HPDE6-E6E7 (cell line): ENCODE measurements at regions not wholly inside any gene's neighbourhood (a gene's known extent, or its start where the extent isn't known, plus 50 kb on each side); places are given as distances from the start of the nearest gene placed in this dataset.
"Not testable (repeated sequence)": the region's sequence is repeated elsewhere in the genome, so short reads cannot be mapped to it uniquely, and the experiment has no call there.

Experiments used
- DNase-seq: peaks from one replicate; pipeline ENCODE4 v3.0.0; 2011; ENCODE audit warnings: missing footprints; ENCODE audit errors: extremely low spot score

DNA sequence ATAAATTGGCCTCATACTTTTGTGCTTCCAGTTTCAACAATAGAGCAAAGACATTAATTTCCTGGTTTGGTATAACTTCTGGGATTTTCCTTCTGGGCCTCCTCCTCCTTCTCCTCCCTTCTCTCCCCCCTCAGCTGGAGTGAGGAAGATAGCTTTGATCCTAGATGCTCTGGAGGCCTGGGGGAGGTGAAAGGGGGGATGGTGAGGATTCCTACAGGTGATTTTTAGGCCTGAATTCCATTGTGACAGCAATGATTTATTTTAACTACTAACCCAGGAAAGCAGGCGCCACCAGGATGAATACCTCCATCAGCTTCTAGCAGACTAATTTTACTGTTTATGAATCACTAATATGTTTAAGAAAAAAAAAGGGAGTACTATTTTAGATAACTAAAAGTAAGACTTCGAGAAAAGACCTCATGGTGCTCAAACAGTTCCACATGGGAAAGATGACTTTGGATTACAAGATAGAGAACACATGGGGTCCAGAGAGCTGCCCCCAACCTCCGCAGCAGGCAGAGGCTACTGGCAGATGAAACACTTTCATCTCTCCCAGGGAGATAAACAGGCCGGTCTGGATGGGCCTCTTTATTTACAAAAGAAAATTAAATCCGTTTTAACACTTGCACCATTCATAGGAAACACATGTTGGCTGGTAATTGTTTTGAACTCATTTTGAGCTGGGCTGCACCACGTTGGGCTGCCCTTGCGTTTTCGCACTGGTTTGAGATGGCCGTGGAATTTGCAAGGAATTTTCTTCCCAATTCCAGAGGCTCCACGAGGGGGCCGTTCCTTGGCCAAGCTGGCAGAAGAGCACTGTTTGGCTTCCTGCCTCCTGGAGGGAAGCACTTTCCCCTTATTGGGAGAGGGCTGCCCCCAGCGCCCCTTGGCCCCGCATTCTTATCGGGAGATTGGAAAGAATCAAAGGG is 125.1 kb upstream of the STX18 start:
- DNase-seq = no peak

- no peak for DNase-seq
These were observed 124.3 kb upstream of the STX18 start for GRCh38 chr4:4666187-4666586.

- no peak for DNase-seq
These were observed 122.4 kb upstream of the STX18 start for GRCh38 chr4:4664234-4664633.

DNA sequence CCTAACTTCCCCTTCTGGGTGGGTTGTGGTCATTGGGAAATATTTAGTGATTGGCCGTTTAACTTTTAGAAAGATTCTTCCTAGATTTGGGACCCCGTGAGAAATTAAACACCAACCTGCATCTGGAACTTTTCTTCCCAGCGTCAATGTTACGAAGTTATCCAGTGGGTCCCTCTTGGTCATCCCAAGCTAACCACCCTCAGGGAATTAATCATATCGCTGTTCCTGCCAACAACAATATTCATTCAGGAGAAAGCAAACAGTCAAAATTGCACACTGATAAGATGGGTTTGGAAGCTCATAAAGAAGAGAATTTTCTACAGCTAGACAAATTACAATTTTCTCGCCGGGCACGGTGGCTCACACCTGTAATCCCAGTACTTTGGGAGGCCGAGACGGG is 121.2 kb upstream of the STX18 start:
- no peak for DNase-seq

GRCh38 chr4:4662230-4662629 is 120.4 kb upstream of the STX18 start:
- no peak for DNase-seq

DNA sequence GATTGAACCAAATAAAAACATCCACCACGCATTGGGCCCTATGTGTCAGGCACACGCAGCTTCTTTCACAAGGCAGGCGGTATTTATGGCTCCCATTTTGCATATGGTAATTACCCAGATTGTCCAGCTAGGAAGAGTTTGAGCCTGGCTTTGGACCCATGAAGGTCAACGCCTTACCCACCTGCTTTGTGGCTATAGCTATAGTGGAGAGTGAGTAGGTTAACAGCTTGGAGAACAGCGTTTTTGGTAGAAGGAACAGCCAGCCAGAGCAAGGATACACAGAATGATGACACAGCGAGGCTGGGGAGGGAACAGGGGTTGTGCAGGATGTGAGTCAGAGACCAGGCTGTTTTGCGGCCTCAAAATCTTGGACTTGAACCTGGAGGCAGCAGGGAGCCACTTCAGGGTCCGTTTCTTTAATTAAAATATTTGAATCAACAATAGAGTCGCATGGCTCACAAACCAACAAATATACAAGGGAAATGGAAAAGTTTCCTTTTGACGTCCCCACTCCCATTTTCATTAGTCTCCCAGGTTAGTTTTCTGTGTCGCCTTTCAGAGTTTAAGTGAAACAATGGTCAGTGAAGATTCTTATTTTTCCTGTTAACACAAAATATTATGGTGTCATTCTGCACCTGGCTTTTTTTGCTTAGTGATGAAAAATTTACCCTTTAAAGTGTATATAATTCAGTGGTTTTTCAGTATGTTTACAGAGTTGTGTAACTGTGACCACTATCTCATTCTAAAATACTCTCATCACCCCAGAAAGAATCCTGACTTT is 118.2 kb upstream of the STX18 start:
- DNase-seq = peak; percentile 91

DNA sequence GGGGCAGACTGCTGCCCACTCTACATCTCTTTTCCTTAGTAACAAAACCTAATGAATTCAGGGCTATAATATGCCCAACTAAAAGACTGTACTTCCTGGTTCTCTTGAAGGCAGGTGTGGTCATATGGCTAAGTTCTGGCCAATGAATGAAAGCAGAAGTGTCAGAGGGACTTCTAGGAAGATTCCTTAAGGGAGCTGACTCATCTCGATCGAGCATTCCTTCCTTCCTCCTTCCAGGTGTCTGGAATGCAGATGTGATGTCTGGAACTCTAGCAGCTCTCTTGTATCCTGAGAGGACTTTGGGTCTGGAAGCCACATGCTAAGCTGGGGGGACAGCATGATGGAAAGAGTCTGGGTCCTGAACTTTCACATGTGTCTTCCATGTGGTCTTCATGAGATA is 116.2 kb upstream of the STX18 start:
- DNase-seq = no peak

GRCh38 chr4:4656977-4657376 is 115.1 kb upstream of the STX18 start:
- no peak for DNase-seq

DNA sequence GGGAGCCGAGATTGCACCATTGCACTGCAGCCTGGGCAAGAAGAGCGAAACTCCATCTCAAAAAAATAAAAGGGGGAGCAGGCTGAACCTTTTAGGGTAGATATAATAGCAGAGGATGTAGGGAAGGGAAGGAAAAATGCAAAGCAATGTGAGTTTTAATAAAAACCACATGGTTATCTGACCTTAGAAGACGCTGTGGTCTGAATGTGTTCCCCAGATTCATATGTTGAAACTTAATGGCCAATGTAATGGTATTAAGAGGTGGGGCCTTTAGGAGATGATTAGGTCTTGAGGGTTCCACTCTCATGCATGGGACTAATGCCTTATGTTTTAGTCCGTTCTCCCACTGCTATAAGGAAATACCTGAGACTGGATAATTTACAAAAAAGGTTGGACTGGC is 114.1 kb upstream of the STX18 start:
- no peak for DNase-seq

DNA sequence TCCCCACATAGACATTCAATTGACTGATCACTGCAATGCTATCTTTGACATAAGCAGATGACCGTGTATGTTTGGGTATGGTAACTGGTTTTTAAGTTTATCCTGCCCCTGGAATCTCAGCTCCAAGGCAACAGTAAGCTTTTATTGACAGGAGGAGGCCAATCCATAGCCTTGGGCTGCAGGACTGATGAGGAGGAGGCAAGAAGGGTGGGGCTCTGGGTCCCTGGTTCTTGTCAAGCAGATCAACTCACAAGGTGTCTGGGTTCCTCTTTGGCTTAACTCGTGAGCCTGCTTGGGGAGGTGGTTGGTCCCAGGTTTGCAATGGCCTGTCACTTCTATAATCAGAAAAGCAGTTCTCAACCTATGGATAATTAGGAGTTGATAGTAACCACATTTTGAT is 113.2 kb upstream of the STX18 start:
- no peak for DNase-seq

GRCh38 chr4:4651811-4652755 is 110.2 kb upstream of the STX18 start:
- DNase-seq = no peak

GRCh38 chr4:4647041-4647440 is 105.2 kb upstream of the STX18 start:
- DNase-seq = no peak

DNA sequence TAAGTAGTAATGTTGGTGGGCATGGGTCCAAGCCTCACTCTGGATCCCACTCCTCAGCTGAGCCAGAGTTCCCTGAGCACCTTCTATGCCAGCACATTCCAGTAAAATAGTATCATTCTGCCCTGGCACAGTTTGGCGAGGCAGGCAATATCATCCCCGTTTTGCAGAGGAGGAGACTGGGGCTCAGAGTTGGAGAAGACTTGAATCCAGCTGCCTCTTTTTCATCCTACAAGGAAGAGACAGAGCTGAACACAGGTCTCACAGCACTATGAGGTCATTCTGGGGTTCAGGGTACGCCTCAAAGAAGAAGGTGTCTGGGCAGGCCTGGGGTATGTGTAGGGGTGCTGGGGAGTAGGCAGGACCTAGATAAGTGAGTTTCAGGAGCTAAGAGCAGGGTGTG is 103.9 kb upstream of the STX18 start:
- no peak for DNase-seq

DNA sequence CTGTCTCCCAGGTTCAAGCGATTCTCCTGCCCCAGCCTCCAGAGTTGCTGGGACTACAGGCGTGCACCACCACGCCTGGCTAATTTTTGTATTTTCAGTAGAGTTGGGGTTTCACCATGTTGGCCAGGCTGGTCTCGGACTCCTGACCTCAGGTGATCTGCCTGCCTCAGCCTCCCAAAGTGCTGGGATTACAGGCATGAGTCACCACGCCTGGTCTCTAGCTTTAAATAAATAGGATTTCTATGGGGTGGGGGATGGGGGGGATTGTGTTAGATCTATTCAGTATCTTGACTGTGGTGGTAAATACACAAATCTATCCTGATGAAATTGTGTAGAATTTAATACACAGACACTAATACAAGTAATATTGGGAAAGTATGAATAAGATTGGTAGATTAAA is 102.4 kb upstream of the STX18 start:
- DNase-seq = not testable (repeated sequence)

- not testable (repeated sequence) for DNase-seq
These were observed 101.9 kb upstream of the STX18 start for GRCh38 chr4:4643743-4644142.

- no peak for DNase-seq
These were observed 101.5 kb upstream of the STX18 start for GRCh38 chr4:4643306-4643705.

GRCh38 chr4:4642496-4643000 is 100.7 kb upstream of the STX18 start:
- no peak for DNase-seq

GRCh38 chr4:4641661-4642495 is 100.0 kb upstream of the STX18 start:
- no peak for DNase-seq

DNA sequence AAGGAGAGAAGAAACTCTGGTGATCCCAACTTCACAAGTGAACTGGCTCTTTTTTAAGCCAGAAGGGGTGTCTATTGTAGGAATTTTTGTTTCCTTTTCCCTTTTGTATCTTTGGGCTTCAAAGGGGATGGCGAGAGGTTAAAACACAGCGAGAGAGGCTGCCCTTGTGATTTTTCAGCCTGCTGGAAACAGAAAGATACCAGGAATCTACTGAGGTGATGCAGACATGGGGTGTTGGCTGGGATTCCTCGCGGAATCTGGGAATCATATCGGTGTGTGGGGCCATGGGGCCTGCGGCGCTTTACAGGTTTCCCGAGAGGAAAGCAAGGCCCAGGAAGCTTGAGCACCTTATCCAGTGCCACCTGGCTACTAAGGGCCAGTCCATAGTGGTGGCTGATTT is 99.4 kb upstream of the STX18 start:
- DNase-seq = no peak

DNA sequence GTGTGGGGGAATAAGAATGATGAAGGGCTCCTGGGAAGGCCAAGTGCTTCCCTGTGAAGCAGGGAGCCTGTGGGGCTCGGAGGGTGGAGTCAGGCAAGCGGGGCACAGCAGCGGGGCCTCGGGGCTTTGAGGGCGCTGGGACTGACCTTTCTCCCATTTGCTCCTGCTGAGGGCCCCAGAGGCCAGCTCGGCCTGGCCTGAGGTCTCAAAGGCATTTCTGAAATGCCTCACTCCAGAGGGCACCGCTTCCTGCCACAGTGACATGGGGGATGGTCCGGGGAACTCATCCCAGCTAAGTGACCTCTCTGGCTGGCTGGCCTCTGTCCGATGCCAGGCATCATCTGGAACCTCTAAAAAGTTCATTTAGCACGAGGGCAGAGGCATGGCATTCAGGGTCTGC is 98.8 kb upstream of the STX18 start:
- DNase-seq = no peak

GRCh38 chr4:4639370-4639769 is 97.5 kb upstream of the STX18 start:
- DNase-seq = no peak
